ENCODE measurements at regions not wholly inside any gene's neighbourhood (a gene's known extent, or its start where the extent isn't known, plus 50 kb on each side); places are given as distances from the start of the nearest gene placed in this dataset.

DNA sequence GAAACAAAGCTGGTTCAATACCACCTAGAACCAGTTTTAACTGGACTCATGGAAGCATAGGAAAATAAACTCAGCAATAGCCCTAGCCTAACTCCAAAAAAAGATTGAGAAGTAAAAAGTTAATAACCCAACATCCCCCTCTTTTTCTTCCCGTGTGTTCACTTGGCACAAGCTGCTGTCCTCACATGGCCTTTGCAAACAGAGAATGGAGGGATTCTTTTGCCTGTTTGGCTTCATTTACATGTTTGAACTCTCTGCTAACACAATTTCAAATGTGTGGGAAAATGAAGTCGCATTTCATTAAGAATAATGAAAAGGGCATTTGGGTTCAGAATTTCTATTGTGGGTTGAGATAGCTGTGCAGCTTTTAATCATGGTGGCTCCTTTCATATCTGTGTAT lies 589.2 kb upstream of the LRRTM1 start:
- DNase-seq, result no peak

DNA sequence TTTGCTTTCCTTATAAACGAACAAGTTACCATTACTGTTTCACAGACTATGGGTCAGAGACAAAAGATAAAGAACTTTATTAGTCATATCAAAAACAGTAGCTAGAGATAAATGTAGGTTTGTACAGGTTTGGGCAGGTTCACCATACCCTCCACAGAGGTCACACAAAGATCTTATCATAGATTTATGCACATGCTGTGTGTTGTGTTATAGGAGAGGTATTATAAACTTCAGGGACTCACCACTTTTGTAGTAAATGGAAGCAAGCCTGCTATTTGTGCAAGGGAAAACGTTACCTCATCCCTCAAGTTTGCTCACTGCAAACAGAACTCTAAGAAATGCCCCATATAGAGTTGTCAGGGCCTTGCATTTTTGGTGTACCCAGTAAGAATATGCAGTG lies 584.5 kb upstream of the LRRTM1 start:
- no peak for DNase-seq

DNA sequence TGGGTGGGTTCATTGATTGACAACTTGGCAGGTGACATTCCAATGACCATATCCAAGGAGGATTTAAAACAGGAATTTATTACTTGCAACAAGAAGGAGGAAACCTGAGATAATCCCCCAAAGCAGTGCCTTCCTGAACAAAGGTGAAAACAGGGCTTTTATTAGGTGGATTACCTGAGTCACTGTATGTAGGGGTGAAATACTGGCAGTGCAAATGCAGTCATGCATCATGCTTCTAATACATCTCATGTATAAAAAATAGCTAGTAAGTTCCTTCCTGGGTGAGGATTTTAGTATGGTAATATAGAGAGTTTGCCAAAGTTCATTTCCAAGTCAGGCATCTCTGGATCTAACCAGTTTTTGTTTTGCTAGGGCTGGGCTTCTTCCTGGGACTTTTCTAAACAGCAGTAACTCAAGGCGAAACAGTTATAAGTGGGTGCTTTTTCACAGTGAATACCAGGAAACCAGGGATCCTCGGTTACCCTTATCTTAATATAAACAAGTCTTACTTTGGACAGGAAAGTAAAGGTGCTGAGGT lies 583.4 kb upstream of the LRRTM1 start:
- no peak for DNase-seq

DNA sequence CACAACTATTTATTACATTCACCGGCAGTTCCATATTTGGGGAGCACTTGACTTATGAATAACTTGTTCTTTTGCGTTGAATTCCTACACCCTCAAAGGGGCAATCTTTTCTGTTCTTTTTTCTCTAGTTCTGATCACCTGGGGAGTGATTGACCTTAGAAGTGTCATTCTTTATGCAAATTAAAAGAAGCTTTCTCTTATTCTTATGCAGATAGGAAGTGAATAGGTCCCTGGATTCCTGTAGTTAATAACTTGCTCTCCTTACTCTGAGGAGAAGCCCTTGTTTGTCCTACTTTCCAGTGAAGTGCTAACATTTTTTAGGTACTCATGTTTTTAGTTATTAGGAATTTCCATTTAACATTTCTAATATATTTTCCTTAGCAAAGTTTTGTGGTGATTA lies 569.8 kb upstream of the LRRTM1 start:
- no peak for DNase-seq

DNA sequence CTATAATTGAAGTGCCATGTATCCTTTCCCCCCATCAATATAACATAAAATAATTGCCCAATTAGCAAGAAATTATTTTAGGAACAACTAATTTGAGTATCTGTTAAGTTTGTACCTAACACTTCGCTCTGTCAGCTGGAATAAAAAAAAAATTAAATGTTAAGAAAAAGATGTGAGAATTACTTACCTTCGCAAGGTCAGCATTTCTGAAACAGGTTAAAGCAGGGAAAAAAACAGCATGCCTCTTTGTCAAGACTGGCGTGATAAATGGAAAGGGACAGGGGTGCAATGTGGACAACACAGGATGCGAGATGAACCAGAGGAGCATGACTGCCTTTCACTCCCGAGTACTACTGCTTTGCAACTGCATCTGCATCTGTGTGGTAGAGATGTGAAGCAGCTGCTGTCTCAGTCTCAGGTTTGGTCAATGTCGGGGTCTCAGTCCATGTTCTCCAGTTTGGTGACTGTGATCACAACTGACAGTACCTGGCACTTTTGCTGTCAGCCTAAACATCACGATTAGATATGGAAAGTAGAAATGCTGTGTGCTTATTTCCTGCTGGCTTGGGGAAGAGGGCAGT lies 565.4 kb upstream of the LRRTM1 start:
- DNase-seq, result no peak

DNA sequence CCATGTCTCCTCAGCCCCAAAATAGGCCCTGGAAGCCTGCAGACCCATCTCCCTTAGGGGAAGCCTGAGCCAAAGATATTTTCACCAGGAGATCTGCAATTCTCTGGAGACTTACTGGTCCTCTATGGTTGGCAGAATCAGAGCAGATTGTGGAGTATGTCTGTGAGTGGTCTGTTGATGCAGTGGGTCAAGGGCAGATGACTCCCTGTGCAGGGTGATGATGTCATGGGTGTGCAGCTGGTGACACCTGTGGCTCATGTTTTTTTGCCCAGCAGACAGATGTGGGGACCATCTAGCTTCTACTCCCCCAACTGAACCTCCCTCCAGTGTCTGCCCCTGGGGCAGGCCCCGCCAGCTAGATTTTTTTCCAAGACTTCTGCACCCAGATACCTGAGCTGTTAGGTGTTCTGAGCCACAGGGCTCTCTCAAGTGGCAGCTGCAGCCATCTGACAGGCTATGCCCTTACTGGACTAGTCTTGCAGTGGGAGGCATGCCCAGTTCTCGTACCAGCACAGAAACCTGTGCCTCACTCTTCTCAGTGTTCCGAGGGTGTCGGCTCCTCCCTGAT lies 558.7 kb upstream of the LRRTM1 start:
- DNase-seq, result no peak

DNA sequence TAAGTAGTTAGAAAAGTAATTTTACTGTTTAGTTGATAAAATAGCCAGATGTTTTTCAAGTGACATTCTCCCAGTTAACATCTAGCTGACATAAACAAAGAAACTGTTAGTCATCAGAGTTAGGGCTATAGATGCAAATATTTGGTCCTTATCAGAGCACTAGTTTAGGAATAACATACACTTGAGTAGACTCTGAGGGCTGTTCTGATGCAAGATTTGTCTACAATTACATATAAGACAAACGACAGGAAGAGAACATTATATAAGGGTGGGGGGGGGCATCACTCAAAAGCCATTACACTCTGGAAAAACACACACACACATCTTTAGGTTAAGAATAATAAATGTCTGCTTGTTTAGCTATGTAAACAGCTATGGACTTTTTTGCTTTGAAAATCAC lies 554.4 kb upstream of the LRRTM1 start:
- DNase-seq, result no peak

DNA sequence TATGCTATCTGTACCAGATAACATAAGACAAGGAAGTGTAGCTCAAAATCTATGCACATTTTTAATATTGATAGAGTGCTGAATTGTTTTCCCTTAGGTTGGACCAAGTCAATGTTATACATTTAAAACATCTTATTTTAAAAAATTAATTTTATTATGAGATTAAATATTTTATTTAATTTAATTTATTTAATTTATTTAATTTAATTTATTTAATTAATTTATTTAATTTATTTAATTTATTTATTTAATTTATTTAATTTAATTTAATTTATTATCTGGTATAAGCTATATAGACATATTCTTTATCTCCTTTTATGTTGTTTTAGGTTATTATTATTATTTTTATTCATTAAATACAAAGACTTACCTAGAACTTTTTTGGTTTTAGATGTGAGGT lies 551.7 kb upstream of the LRRTM1 start:
- no peak for DNase-seq

DNA sequence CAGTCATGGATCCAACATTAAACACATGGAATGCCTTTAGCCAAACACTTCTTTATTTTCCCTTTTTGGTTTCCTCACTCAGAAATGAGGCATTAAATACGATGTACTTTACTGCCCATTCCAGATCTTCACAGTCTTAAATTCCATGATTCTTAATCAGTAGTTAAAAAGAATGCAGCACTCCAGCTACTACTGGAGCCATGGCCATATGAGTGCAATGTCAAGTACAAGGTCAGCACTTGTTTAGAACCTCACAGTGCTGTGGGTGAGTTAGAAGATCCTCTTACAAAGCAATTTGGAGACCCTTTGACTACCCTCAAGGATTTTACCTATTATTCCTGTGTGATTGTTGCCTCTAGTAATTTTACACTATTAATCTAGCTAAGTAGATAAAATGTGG lies 550.3 kb upstream of the LRRTM1 start:
- DNase-seq, result no peak

DNA sequence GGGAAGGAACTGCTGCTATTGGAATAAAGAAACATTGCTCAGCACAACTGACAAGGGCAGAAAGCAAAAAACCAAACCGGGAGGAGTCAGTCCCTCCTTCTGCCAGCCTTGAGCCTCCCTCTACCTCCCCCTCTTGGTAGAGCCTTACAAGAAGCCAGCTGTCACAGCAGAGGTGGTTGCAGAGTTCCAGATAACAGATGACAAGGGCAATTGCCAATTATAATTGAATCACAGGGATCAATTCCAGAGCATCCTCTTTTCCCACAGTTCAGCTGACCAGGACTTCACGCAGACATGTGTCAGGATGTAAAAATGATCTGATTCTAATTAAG lies 548.2 kb upstream of the LRRTM1 start:
- no peak for DNase-seq

DNA sequence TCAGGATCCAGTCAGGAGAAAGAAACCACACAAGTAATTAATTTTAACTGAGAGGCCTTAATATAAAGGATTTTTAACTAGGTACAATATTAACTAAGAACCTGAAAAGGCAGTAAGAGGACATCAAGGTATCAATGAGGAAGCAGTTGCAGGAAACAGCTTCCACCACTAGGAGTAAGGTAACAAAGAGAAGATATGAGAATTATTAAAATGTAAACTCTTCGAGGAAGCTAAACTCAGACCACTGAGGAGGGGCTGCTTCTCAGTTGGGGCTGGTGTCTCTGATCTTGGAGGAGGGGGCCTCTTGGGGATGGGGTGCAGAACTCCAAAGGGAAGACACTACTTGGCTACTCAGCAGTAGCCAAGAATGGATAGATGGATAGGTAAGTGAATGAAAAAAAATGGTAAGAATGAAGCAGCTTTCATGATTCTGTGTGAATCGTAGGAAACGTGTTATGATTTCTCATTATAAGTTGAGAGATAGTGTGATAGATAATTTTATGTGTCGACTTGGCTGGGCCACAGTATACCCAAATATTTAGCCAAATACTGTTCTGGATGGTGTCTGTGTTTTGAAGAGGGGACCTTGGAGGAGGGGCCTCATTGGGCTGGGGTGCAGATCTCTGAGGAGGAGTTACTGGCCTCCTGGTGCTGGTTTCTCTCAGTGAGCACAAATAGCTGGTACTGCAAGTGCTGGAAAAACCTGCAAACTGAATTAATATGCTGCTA lies 547.7 kb upstream of the LRRTM1 start:
- DNase-seq, result no peak

DNA sequence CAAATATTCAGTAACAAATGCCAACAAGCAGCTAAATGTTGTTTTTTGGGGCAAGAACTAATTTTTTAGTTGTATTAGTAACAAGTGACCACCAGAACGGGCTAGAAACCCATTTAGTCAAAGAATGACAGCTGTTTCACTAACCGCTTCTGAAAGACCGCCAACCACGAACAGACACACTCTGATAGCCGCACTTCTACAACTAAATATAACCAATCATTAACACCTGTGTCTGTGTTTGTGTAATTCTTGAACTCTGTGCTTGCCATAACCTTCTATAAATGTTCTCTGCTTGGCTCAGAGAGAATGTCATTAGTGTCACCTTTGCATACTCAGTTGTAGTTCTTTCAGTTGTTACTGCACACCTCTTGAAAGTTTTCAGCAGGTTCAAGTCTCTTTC lies 526.3 kb upstream of the LRRTM1 start:
- no peak for DNase-seq

DNA sequence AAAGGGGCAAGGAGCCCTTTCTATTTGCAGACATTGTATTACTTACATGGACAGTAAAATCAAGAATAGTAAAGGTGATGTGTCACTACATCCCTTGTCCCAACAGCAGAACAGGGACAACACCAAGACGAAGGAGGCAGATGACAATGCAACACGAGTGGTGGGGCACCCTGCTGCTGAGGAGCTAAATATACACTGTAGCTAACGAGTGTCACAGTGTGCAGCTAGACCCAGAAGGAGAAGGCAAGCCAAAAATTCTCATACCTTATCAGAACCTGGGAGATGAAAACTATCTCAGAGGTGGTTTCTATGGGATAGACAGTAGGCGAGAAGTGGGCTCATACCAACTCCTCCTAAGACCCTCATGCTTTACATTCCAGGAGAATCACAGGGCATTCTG lies 518.4 kb upstream of the LRRTM1 start:
- no peak for DNase-seq

DNA sequence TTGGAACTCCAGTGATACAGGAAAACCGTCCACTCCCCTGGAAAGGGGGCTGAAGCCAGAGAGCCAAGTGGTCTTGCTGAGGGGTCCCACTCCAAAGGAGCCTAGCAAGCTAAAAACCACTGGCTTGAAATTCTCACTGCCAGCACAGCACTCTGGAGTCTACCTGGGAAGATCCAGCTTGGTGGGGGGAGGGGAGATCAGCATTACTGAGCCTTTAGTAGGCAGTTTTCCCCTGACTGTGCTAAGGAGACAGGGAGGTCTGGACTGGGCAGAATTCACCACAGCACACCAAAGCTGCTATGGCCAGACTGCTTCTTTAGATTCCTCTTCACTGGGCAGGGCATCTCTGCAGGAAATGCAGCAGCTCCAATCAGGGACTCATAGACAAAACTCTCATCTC lies 510.7 kb upstream of the LRRTM1 start:
- DNase-seq, result no peak

DNA sequence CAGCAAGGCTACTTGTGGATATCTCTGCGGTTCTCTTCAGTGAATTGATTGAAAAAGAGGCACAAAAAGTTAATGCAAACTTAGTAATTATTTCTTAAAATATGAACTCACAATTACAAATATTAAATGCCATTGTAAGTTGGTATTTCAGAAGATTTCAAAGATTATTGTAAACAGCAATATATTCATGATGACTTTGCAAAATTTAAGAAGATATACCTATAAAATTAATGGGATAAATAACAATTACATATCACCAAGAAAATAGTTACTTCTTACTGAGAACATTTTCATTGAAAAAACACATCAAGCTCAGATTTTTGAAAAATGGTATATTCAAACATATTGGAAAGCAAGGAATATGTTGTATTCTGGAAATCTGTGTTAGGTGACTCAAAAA lies 482.0 kb upstream of the LRRTM1 start:
- DNase-seq, result no peak

DNA sequence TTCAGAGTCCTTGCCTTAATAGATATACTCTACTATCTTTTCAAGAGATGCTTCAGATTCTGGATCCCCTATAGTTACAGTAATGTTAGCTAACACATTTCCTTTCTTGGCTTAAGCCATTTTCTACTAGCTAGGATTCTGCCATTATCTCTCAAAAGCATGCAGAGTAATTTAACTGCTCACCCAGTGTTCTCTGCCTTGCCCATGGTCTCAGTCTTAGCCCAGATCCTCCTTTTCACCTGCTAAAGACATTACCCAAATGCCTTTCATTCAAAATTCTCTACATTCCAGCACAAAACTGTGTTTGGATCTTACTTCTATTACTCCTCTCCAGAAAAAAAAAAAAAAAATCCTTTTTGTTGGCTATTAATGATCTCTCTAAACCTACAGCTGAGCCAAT lies 474.2 kb upstream of the LRRTM1 start:
- no peak for DNase-seq

DNA sequence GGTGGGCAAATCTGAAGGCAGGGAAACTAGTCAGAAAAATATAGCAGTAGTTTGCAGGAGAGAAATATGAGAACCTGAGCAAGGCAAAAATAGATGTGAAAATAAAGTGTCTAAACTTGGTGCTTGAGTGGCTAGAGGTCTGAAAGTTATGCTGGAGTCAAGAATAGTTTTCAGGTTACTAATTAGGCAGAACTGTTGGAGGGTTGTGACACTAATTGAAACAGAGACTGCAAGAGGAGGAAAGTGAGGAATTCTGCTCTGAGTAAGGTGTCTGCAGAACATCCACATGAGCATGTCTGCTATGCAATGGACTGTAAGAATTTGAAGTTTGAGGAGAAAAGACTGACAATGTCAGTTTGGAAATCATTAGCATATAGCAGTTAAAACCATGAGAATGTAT lies 444.0 kb upstream of the LRRTM1 start:
- no peak for DNase-seq

DNA sequence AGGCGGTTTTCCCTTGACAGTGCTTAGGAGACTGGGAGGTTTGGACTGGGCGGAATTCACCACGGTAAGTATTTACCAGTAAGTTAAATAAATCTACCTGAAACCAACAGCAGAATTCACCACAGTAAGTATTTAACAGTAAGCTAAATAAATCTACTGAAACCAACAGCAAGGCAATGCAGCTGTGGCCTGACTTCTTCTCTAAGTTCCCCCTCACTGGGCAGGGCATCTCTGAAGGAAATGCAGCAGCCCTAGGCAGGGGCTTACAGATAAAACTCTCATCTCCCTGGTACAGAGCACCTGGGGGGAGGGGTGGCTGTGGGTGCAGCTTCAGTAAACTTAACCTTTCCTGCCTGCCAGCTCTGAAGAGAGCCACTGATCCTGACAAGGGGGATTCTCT lies 432.5 kb upstream of the LRRTM1 start:
- DNase-seq, result no peak

DNA sequence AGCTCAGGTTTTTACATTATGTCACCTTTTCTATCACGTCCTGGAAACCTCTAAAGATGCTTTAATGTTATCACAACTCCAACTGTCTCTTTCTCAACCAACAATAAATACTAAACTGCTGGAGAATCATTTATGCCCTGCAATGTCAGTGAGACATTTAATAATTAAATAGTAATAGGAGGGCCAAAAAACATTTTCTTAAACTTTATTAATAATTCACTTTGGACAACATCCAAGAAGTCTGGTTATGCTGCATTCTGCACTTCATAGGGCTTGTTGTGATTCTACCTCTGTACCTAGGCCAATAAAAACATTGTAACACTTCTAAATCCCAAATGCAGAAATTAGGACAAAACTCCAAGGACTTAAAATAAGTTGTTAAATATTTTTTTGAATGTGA lies 420.4 kb upstream of the LRRTM1 start:
- no peak for DNase-seq

DNA sequence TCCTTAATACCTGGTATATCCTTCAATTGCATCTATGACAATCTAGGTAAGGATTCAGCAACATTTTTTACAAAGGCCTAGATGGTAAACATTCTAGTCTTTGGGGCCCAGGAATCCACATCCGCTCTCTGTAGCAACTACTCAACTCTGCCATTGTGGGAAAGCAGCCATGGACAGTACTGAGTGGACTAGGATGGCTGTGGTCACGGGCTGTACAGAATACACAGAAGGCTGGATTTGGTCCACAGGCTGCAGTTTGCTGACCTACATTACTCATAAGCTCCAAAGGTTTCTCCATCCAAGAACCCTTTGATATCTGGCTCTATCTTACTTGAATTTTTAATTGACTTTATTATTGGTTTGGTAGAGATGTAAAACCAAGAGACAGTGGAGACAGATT lies 418.3 kb upstream of the LRRTM1 start:
- DNase-seq, result no peak

DNA sequence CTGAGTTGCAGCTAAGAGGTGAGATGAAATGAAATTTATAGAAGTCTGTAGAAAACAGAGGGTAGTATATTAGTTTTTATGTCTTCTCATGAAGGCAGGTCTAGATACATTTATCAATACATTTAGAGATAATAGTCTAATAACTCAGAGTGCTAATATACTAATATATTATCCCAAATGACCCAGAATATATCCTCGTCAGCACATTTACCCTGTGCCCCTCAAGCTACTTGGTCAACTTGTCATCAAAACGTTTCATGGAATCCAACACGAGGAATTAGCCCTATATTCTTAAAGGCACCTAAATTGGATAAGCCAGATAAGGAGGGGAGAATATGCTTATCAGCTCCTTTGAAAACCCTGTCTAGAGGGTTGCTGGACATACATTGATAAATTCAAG lies 415.1 kb upstream of the LRRTM1 start:
- DNase-seq, result no peak

DNA sequence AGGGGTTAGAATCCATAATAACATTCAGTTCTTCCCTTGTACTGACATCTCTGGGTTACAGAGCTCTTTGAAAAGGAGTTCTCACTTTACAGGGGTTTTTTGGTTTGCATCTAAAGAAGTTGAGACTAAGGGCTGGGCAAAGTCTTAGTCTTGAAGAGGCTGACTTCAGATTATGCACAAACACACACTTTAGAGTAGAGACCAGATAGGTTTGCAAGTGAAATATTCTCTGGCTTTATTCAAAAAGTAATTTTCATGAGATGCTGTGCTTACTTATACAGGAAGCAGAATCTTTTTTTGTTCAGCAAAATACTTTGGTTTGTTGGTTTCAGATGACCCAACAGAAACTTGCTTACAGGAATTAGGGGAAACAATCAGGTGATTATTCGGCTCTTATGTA lies 410.9 kb upstream of the LRRTM1 start:
- DNase-seq, result no peak

DNA sequence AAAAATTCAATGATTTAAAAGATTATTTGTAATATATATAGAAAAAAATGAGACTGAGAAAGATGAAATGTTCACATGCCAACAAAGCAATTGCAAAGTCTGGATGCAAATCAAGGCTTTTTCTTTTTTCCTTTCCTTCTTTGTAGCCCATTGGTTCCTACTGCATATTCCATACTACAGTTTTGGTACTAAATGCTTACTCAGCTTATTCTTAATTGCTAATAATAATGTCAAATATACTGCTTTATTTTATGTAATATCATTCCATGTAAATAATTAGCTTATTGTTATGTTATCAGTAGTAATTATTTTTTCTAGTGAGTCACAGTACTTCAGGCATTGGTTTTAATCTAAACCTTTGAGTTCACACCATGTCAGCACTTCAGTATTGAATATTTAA lies 407.4 kb upstream of the LRRTM1 start:
- DNase-seq, result no peak

DNA sequence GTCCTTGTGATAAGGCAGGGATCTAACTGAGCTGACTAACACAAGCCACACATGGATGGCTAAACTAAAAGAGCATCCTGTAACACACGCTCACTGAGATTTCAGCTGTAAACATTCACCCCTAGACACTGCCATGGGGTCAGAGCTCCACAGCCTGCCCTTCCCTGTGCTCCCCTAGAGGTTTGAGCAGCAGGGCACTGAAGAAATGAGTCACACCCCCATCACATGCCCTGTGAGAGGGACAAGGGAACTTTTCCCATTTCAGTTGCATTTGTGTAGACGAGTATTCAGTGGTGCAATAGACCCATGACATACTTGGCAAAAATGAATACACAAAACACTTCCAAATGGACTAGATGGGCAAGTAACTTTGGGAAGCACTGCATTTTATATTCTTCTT lies 402.4 kb upstream of the LRRTM1 start:
- no peak for DNase-seq

DNA sequence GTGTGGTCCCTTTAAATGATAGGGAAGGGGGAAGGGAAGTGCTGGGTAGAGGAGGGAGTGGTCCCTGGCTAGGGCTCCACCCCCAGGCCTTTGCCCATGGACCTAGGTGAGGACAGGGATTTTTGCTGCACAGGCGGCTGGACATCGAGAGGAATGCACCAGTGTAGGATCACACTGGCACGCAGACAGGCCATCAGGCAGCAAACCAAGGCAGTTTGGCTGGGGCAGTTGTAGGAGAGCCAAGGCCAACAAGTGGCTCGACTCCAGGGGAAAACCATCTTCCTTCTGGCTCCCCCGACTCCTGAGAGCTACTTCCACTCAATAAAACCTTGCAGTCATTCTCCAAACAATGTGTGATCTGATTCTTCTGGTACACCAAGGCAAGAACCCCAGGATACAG lies 402.0 kb upstream of the LRRTM1 start:
- no peak for DNase-seq
